Astrocyte of the hippocampus (primary cell): ENCODE measurements at regions not wholly inside any gene's neighbourhood (a gene's known extent, or its start where the extent isn't known, plus 50 kb on each side); places are given as distances from the start of the nearest gene placed in this dataset.
"Not testable (repeated sequence)": the region's sequence is repeated elsewhere in the genome, so short reads cannot be mapped to it uniquely, and the experiment has no call there.

Experiments
- DNase-seq: peaks from one replicate; pipeline ENCODE4 v3.0.0; 2011; ENCODE audit warnings: low read depth, low spot score

GRCh38 chrX:5702890-5703289 is 525.8 kb downstream of the NLGN4X start:
- no peak for DNase-seq

- DNase-seq = no peak
Measured at GRCh38 chrX:5695971-5696370, 532.7 kb downstream of the NLGN4X start.

- no peak for DNase-seq
Measured at GRCh38 chrX:5683996-5684395, 544.7 kb downstream of the NLGN4X start.

- DNase-seq = peak; percentile 28
Measured at GRCh38 chrX:5681159-5681558, 547.5 kb downstream of the NLGN4X start.

- DNase-seq = no peak
Measured at GRCh38 chrX:5674036-5674435, 554.6 kb downstream of the NLGN4X start.

GRCh38 chrX:5672099-5672498 is 556.6 kb downstream of the NLGN4X start:
- DNase-seq = no peak

GRCh38 chrX:5666689-5667088 is 562.0 kb downstream of the NLGN4X start:
- DNase-seq = not testable (repeated sequence)

GRCh38 chrX:5656544-5656943 is 572.1 kb downstream of the NLGN4X start:
- no peak for DNase-seq

- no peak for DNase-seq
Measured at GRCh38 chrX:5650904-5651303, 577.8 kb downstream of the NLGN4X start.

GRCh38 chrX:5648941-5649568 is 579.6 kb downstream of the NLGN4X start:
- DNase-seq = no peak

- DNase-seq = no peak
Measured at GRCh38 chrX:5646818-5647217, 581.8 kb downstream of the NLGN4X start.

GRCh38 chrX:5644776-5645175 is 583.9 kb downstream of the NLGN4X start:
- DNase-seq = no peak

GRCh38 chrX:5640071-5640470 is 588.6 kb downstream of the NLGN4X start:
- no peak for DNase-seq

- DNase-seq = no peak
Measured at GRCh38 chrX:5638572-5638971, 590.1 kb downstream of the NLGN4X start.

GRCh38 chrX:5632887-5633286 is 595.8 kb downstream of the NLGN4X start:
- DNase-seq = no peak

- peak; percentile 15 for DNase-seq
Measured at GRCh38 chrX:5632061-5632614, 596.5 kb downstream of the NLGN4X start.

- no peak for DNase-seq
Measured at GRCh38 chrX:5617666-5618065, 611.0 kb downstream of the NLGN4X start.

GRCh38 chrX:5595570-5595969 is 633.1 kb downstream of the NLGN4X start:
- no peak for DNase-seq

GRCh38 chrX:5586726-5587125 is 641.9 kb downstream of the NLGN4X start:
- DNase-seq = no peak

- DNase-seq = no peak
Measured at GRCh38 chrX:5575407-5575806, 653.3 kb downstream of the NLGN4X start.

GRCh38 chrX:5568934-5569333 is 659.7 kb downstream of the NLGN4X start:
- no peak for DNase-seq

GRCh38 chrX:5559386-5559785 is 669.3 kb downstream of the NLGN4X start:
- no peak for DNase-seq

GRCh38 chrX:5549512-5549911 is 679.2 kb downstream of the NLGN4X start:
- no peak for DNase-seq

GRCh38 chrX:5537098-5537497 is 691.6 kb downstream of the NLGN4X start:
- DNase-seq = peak; percentile 3
